T-helper 2 cell (primary cell): ENCODE measurements at regions not wholly inside any gene's neighbourhood (a gene's known extent, or its start where the extent isn't known, plus 50 kb on each side); places are given as distances from the start of the nearest gene placed in this dataset.

Source experiments
- DNase-seq, 5 experiments: peaks; one replicate each; pipeline versions ENCODE4 v3.0.0 to v3.0.0-alpha.2; 2012 to 2022

GRCh38 chr2:41736105-41736567 is 311.7 kb upstream of the PKDCC start:
- peak in 1 of 5 experiments; percentile 68 for DNase-seq

- DNase-seq: no peak
These were observed 311.2 kb upstream of the PKDCC start for GRCh38 chr2:41736586-41736985.

DNA sequence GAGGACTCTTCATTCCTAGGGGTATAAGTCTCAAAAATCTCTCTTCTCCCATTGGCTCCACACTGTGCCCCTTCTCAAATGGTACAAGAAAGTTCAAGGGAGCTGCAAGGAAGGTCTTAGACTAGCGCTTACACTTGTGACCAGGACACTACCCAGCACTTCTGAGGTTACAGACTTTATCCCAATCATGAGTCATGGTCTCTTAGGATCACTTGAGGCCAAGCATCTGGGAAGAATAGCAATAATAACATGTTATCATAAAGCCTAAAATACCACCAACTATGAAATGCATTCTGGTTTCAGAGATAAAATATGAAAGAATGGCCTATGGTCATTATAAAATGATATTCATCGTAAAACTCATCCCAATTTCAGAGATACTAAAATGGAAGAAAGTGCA is 309.9 kb upstream of the PKDCC start:
- DNase-seq: no peak

GRCh38 chr2:41741951-41742595 is 305.7 kb upstream of the PKDCC start:
- DNase-seq: no peak

GRCh38 chr2:41743324-41743723 is 304.5 kb upstream of the PKDCC start:
- no peak for DNase-seq

DNA sequence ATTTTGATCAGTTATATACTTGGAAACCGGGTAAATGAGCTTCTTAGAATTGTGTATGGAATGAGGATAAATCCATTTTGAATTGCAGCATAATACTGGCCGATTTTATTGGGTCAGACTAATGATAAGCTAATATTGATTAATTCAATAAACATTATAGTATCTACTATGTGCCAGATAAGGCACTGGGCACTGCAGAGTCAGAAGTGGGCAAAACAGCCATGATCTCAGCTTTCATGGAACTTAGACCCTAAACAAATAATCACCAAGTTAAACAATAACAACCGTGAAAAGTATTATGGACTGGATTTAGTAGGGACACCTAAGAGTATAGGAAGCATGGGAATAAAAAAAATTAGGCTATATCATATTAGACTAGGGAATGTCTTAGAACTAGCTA is 297.0 kb upstream of the PKDCC start:
- DNase-seq: no peak

DNA sequence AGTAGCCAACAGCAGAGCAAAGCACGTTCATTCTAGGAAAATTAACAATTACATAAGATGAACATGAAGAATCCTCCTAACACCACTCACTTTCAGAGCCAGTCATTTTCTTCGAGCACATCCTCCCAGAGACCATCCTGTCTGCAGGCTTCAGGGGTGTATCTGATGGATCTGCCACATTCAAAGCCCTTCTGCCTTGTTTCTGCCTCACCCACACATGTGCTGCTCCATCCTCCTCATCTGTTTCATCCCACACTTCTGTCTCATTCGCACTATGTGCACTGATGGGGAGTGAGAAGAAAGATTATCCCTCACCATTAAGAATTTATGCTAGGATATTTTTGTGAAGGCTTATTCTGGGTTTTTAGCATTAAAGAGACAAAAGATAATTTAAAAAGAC is 287.9 kb upstream of the PKDCC start:
- no peak for DNase-seq

DNA sequence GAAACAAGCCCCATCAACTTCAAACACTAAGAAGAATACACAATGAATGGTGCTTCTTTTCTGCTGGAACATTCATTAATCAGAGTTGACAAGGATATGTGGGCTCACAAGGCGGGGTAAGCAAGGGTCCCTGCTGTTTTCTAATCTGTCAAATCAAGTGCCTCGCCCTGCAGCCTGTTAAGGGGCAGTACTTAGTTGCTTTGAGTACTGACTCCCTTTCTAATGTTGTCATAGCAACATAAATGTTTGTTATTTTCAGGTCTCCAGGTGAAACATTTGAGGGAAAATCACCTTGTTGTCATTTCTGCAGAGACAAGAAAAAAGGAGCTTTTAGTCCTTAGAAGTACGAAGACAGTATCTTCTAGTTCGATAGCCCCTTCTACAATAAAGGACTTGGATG is 284.7 kb upstream of the PKDCC start:
- DNase-seq: no peak

DNA sequence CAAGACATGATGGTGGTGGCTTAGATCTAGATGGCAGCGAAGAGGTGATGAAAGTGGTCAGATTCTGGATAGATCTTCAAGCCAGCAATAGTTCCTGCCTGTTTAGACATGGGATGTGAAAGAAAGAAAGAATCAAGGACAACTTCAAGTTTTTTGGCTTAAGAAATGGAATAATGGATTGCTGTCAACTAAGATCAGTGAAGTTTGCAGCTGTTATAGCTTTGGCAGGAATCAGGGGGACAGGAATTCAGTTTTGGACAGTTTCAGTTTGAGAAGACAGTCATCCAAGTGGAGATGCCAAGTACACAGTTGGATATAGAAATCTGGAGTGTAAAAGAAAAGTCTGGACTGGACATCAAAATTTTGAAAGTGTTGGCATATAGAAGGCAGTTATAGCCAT is 283.7 kb upstream of the PKDCC start:
- DNase-seq: no peak

DNA sequence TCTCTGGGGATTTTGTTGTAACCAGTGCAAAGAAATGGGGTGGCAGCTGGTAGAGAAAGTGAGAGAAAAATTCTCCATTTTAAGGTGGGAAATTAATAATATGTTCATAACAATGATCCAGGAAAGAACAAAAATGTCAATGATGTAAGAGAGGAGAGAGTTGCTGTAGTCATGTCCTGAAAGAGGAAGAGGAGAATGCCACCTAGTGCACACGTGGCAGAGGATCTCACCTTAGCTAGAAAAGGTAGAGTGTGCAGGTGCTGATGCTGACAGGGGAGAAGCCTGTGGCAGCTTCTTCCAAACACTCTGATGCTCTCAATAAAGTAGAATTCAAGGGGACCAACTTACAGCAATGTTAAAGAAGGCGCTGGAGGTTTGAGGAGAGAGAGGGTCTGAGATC is 282.9 kb upstream of the PKDCC start:
- no peak for DNase-seq

DNA sequence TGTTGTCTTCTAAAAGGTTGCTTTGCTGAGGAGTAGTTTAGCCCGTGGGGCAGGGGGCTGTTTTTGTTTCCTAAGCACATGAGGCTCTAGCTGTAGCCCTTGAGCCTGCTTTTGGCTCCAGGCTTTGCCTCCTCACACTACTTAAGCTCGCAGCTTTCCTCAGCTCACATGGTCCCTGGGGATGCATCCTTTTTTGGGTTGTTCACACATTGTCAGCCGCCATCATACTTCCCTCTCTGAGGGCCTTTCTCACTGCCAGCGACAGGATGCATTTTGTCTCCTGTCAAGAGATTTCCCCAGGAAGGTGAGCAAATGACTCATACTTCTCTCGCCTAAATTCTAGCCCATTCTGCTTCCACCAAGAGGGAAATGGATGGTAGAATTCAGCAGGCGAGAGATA is 279.5 kb upstream of the PKDCC start:
- no peak for DNase-seq

- no peak for DNase-seq
These were observed 276.1 kb upstream of the PKDCC start for GRCh38 chr2:41771710-41772109.

DNA sequence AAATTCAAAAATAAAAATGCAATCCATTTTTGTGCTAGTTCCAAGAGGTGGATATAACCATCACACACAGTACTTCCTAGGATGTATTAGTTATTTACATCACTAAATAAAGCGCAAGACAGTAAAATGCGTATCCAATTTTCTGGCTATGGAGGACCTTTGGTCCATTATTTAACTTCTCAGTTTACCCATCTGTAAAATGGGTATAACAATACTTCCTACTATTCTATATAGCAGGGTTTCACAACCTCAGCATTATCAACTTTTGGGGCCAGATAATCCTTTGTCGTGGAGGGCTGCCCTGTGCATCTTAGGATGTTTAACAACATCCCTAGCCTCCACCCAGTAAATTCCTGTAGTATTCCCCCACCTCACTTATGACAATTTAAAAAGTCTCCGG is 275.1 kb upstream of the PKDCC start:
- no peak for DNase-seq

DNA sequence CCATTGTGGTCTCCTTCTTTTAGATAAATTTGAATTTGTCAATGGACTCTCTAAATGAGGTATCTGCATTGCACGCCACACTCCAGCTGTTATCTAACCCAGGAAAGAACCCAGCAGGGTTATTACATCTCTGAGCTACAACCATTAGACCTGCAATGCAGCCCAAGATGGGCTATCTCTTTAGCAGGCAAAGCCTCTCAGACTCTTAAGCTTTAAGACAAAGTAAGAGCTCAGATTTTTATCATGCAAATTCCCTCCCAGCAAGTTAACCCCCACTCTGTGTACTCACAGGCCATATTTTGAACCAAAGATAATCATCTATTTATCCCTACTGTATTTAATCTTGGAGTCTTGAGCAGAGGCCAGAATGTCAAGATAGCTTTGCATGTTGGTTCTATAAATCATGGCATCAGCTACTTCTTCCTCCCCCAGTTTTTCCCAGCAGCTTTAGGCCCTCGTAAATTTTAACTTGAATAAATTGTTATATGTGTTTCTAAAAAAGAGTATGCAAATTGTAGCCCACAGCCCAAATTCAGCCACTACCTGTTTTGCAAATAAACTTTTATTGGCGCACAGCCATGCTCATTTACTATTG is 273.7 kb upstream of the PKDCC start:
- DNase-seq: no peak

DNA sequence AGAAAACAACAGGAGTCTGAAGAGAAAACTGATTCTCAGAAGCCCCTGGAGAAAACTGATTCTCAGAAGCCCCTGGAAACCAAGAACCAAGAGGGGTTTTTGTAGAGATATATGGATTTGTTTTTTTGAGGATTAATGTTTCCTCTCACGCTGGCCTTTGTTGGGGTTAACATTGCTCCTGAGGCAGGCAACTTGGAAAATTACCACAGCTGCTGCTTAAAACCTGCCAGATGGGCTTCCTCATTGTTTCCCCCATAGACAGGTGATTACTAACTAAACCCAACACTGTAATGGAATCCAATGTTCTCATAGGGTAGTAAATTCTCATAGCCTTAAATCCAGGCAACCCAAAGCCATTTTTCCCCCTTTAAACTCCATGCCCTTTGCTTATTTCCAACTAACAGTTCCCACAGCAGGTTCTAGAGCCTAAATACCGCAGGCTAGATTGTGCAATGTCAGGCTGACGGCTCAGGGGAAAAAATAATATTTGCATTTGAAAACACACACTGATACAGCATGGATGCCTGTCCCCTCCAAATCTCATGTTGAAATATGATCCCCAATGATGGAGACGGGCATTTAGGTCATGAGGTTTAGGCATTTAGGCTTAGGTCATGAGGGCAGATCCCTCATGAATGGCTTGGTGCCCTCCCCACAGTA is 272.3 kb upstream of the PKDCC start:
- no peak for DNase-seq

DNA sequence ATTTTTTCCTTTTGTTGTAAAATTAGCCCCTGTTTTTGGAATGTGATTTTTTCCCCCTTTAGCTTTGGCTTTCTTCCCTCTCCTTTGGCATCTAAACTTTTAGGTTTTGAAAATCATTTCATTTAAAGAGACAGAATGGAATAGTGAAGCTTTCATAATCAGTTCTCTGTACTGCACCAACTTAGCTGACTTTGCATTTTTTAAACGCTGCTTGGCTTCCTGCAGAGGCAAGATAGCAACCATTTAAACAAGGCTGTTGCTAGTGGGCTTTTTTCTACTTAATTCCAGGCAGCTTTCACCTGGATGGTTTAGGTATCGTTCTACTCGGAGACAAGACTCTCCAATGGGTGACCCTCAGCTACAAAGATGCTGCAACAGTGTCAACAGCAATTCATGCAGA is 267.9 kb upstream of the PKDCC start:
- no peak for DNase-seq

GRCh38 chr2:41782306-41783158 is 265.3 kb upstream of the PKDCC start:
- peak in 2 of 5 experiments; percentile 4 to 31 for DNase-seq

DNA sequence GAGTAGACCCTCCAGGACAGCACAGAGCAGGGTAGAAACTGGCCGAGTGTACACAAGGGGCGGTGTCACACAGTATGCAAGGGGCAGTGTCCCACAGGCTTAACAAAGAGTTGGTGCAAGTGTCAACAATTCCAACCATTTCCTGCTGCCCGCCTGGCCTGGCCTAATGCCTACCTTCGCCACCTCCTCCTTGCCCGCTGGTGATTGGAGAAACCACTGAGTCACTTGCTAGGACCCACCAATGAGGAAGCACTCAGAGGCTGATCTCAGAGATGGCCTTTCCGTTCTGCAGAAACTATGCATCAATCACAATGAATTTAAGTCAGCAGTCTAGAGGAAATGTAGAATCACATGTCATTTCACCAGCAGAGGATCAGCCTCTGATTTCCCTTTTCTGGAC is 263.3 kb upstream of the PKDCC start:
- DNase-seq: no peak

- DNase-seq: no peak
These were observed 262.4 kb upstream of the PKDCC start for GRCh38 chr2:41785251-41786022.

GRCh38 chr2:41791523-41791922 is 256.3 kb upstream of the PKDCC start:
- peak in 1 of 5 experiments; percentile 22 for DNase-seq

DNA sequence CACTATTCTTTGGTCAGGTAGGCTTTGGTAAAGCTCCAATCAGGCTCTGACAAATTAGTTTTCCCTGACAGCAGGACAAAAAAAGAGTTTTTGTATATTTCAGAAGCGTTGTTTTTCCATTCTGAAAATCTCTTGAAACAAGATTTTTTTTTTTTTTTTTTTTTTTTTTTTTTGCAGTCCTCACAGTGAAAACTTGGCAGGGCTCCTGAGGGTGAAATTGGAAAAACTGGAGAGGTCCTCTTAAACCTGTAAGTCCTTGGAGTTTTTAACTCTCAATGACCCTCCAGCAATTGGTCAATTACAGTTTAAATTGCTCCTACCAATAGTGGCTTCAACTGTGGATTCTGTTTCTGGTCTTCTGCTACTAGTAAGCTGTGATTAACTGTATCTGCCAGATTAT is 244.5 kb upstream of the PKDCC start:
- DNase-seq: no peak

- no peak for DNase-seq
These were observed 241.5 kb upstream of the PKDCC start for GRCh38 chr2:41806286-41806685.

DNA sequence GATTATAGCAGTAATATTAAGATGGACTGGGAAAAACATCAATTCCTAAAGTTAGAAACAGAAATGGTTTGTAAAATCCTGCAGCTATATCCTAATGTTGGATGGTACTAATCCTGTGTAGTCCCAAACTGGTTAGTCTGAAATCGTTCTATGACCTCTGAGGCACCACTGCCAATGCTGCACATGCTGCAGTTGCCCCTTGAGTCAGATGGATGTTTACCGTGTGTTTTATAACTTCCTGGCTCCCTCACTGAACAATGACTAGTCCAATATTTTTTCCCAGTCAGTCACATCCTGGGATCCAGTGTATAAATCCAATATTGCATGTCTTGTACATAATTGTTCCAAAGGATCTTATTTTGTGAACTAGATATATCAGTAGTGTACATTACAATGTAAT is 226.7 kb upstream of the PKDCC start:
- DNase-seq: no peak
